SH-SY5Y (cell line): ENCODE measurements at regions not wholly inside any gene's neighbourhood (a gene's known extent, or its start where the extent isn't known, plus 50 kb on each side); places are given as distances from the start of the nearest gene placed in this dataset.

Source experiments
- GATA2 ChIP-seq: IDR thresholded peaks from 2 replicates; pipeline ENCODE4 v1.6.1; 2011; ENCODE audit warnings: mild to moderate bottlenecking, low read depth, low read length
- GATA3 ChIP-seq: IDR thresholded peaks from 2 replicates; pipeline ENCODE4 v1.6.1; 2011; ENCODE audit warnings: low read depth, mild to moderate bottlenecking, low read length, moderate library complexity

DNA sequence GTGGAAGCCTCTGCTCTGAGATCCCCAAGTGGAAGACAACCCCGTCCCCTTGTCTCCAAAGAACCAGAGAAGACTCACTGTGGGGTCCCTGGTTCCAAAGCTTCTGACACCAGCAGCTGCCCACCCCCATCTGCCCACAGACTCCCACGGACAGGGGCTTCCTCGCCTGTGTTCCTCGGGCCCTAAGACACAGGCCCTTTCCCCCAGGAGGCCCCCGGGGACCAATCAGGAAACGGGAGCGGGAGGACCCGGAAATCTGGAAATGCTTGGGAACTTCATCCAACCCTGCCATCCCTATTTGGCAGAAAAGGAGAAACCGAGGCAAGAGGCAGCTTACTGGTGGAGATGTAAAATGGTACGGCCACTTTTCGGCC, 113.1 kb downstream of the NCOR2 start:
- TF ChIP-seq GATA2 = no peak
- no peak for TF ChIP-seq GATA3
